Esophagus muscularis mucosa (tissue), 4 donors: ENCODE measurements at regions not wholly inside any gene's neighbourhood (a gene's known extent, or its start where the extent isn't known, plus 50 kb on each side); places are given as distances from the start of the nearest gene placed in this dataset.

Source experiments
- DNase-seq: peaks from one replicate; pipeline ENCODE4 v3.0.0-alpha.2; 2017; ENCODE audit errors: extremely low spot score
- H3K27ac ChIP-seq, 4 donors: fragments of 200-600 bp; sonication (generic); replicated peaks in 1 of 4; 1 replicate in 3 of 4; 2 replicates in 1 of 4; pipeline ENCODE4 v1.5.1; 2016 to 2019; ENCODE audit warnings: mild to moderate bottlenecking in 1 of 4
- H3K27me3 ChIP-seq, 4 donors: fragments of 200-600 bp; sonication (generic); one replicate each; pipeline versions ENCODE4 v1.5.1 to v1.6.0; 2016 to 2019
- H3K36me3 ChIP-seq, 4 donors: fragments of 200-600 bp; sonication (generic); one replicate each; pipeline ENCODE4 v1.5.1; 2016 to 2019
- H3K4me1 ChIP-seq, 4 donors: fragments of 200-600 bp; sonication (generic); one replicate each; pipeline ENCODE4 v1.5.1; 2016 to 2019
- H3K4me3 ChIP-seq, 4 donors: fragments of 200-600 bp; sonication (generic); 1 replicate in 2 of 4; 2 replicates in 2 of 4; pipeline ENCODE4 v1.5.1; 2016 to 2019; ENCODE audit warnings: mild to moderate bottlenecking in 4 of 4, moderate library complexity in 1 of 4
- H3K9me3 ChIP-seq, 4 donors: fragments of 200-600 bp; sonication (generic); 1 replicate in 3 of 4; 2 replicates in 1 of 4; pipeline ENCODE4 v1.5.1; 2016 to 2019
- CTCF ChIP-seq, 3 experiments: fragments of 200-600 bp in 2 of 3; fragments of 450-650 bp in 1 of 3; sonication (generic) in 2 of 3; IDR thresholded peaks; one replicate each; pipeline ENCODE4 v1.5.1; 2017 to 2019; ENCODE audit warnings: antibody characterized with exemption in 3 of 3, mild to moderate bottlenecking in 2 of 3, moderate library complexity in 1 of 3
- EP300 ChIP-seq: sonication (generic); formaldehyde crosslinking; IDR thresholded peaks from one replicate; pipeline ENCODE4 v1.6.1; 2017; ENCODE audit warnings: antibody characterized with exemption
- POLR2A ChIP-seq: fragments of 450-650 bp; IDR thresholded peaks from one replicate; pipeline ENCODE4 v1.6.1; 2017; ENCODE audit warnings: antibody characterized with exemption, moderate library complexity, mild to moderate bottlenecking, low read depth
- POLR2AphosphoS5 ChIP-seq, 2 donors: sonication (generic); formaldehyde crosslinking; IDR thresholded peaks; one replicate each; pipeline ENCODE4 v1.6.1; 2017; ENCODE audit warnings: antibody characterized with exemption in 2 of 2
- WGBS: methylation state at CpG from one replicate; pipeline ENCODE4 v1.1.5; 2018; 5-methylcytosine and 5-hydroxymethylcytosine counted together
- intact Hi-C: fragments of 100-400 bp; cut with DNase I; formaldehyde crosslinking; loops from one replicate; pipeline ENCODE4 v1.15.1; 2023

GRCh38 chr18:78908462-78909260 is 71.0 kb upstream of the SALL3 start:
- TF ChIP-seq EP300 (no peak), CTCF (IDR thresholded peaks at IDR 0.05) (no peak), POLR2A (no peak)
- intact Hi-C loops: no loop called here
- peak; percentile 50 for DNase-seq
- Histone ChIP-seq H3K36me3 (no peaks in the 10 kb centered on the region), H3K4me1 (no peaks in the 10 kb centered on the region), H3K9me3 (no peaks in the 10 kb centered on the region), H3K4me3 (no peak overlapping the region), H3K27ac (no peak overlapping the region), H3K27me3 (peaks cover 0 to 26% (median 0%) of the 10 kb centered on the region in 4 donors)
- WGBS: 91% methylated on average over 22 of the region's 22 CpGs

GRCh38 chr18:78911751-78912283 is 67.8 kb upstream of the SALL3 start:
- peaks cover 0 to 44% (median 0%) of the 10 kb centered on the region in 4 donors for H3K27me3 ChIP-seq
- 84% methylated on average over 1 of the region's 1 CpG for WGBS
- DNase-seq: no peak
- TF ChIP-seq POLR2AphosphoS5 (IDR thresholded peaks at IDR 0.05) (no peak), EP300 (no peak), POLR2A (no peak), CTCF (IDR thresholded peaks at IDR 0.05) (no peak)
- no peak overlapping the region for H3K27ac ChIP-seq
- intact Hi-C loops: no loop called here
- H3K4me1 ChIP-seq: no peaks in the 10 kb centered on the region
- H3K4me3 ChIP-seq: no peak overlapping the region
- no peaks in the 10 kb centered on the region for H3K36me3 ChIP-seq
- H3K9me3 ChIP-seq: no peaks in the 10 kb centered on the region

- DNase-seq: no peak
- H3K27ac ChIP-seq: no peak overlapping the region
- WGBS: 85% methylated on average over 7 of the region's 7 CpGs
- TF ChIP-seq CTCF (IDR thresholded peaks at IDR 0.05) (no peak), POLR2AphosphoS5 (IDR thresholded peaks at IDR 0.05) (no peak), POLR2A (no peak), EP300 (no peak)
- H3K27me3 ChIP-seq: peaks cover 0 to 44% (median 0%) of the 10 kb centered on the region in 4 donors
- H3K9me3 ChIP-seq: no peaks in the 10 kb centered on the region
- no peak overlapping the region for H3K4me3 ChIP-seq
- no peaks in the 10 kb centered on the region for H3K4me1 ChIP-seq
- intact Hi-C loops: no loop called here
- no peaks in the 10 kb centered on the region for H3K36me3 ChIP-seq
These were observed 67.3 kb upstream of the SALL3 start for GRCh38 chr18:78912336-78912735.

GRCh38 chr18:78912844-78913243 is 66.8 kb upstream of the SALL3 start:
- H3K27me3 ChIP-seq: peaks cover 0 to 44% (median 0%) of the 10 kb centered on the region in 4 donors
- H3K36me3 ChIP-seq: no peaks in the 10 kb centered on the region
- no peak for TF ChIP-seq EP300
- no peak for TF ChIP-seq CTCF (IDR thresholded peaks at IDR 0.05)
- no peak for TF ChIP-seq POLR2AphosphoS5 (IDR thresholded peaks at IDR 0.05)
- no peak for TF ChIP-seq POLR2A
- no peak for DNase-seq
- H3K9me3 ChIP-seq: no peaks in the 10 kb centered on the region
- no peak overlapping the region for H3K27ac ChIP-seq
- no peaks in the 10 kb centered on the region for H3K4me1 ChIP-seq
- WGBS: 86% methylated on average over 7 of the region's 18 CpGs
- H3K4me3 ChIP-seq: no peak overlapping the region
- intact Hi-C loops: no loop called here
